ENCODE measurements at regions not wholly inside any gene's neighbourhood (a gene's known extent, or its start where the extent isn't known, plus 50 kb on each side); places are given as distances from the start of the nearest gene placed in this dataset.
A peak's percentile ranks its signal among the peaks of the same experiment; 100 is the strongest.
"Not testable (repeated sequence)": the region's sequence is repeated elsewhere in the genome, so short reads cannot be mapped to it uniquely, and the experiment has no call there.

- peak; percentile 28 for DNase-seq (ENCODE audit: low spot score)
Measured at GRCh38 chr2:149800624-149801542, 213.3 kb upstream of the MMADHC start.

DNA sequence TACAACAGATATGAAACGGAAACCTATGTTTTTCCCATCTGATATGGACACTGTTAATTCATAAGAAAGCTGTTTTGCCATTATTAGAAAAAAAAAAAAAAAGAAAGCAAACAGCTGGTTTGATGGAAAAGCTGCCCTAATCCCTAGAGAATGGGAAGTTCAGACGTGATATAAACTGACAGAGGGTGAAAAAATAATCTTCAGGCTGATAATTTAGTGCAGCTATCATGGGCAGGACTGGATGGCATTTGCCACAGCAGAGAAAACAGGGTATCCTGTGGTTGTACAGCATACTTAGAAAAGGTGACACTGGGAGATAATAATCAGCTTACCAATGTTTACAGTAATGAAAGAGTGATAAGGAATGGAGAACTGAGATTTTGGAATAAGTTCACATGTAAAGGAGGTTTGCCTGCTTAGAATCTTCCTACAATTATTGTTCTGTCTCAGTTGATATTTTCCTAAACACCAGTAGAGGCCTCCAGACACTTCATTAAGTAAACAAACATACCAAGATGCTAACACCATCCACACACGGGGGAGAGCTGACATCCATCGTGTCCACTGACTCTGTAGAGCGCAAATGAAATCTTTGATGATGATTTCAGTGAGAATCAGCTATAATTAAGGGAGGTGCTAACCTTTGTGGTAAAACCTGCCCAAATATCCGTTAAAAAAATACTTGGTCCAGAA is 211.6 kb upstream of the MMADHC start:
- peak; percentile 78 for DNase-seq (ENCODE audit: low spot score)

GRCh38 chr2:149797030-149797429 is 209.5 kb upstream of the MMADHC start:
- DNase-seq (ENCODE audit: low spot score), result no peak

- no peak for DNase-seq (ENCODE audit: low spot score)
Measured at GRCh38 chr2:149789549-149789948, 202.0 kb upstream of the MMADHC start.

DNA sequence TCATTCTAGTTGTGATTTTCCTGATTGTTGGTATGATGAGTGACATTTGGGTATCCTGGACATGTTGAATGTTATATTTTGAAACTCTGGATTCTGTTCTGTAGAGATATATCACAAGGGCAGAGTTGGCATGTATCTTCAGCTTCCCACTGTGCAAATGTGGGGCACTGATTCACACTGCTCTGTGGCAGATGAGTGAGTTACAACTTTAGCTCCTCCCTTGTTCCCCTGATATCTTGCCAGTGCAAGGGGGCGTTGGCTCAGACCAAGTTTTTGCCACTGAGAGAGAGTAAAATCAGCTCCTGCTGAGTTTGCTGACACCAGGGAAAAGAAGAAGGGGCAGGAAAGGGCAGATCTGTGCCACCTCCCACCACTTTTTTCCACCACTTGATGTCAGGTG is 199.6 kb upstream of the MMADHC start:
- no peak for DNase-seq (ENCODE audit: low spot score)

GRCh38 chr2:149783284-149783683 is 195.7 kb upstream of the MMADHC start:
- no peak for DNase-seq (ENCODE audit: low spot score)

- no peak for DNase-seq (ENCODE audit: low spot score)
Measured at GRCh38 chr2:149782572-149782971, 195.0 kb upstream of the MMADHC start.

DNA sequence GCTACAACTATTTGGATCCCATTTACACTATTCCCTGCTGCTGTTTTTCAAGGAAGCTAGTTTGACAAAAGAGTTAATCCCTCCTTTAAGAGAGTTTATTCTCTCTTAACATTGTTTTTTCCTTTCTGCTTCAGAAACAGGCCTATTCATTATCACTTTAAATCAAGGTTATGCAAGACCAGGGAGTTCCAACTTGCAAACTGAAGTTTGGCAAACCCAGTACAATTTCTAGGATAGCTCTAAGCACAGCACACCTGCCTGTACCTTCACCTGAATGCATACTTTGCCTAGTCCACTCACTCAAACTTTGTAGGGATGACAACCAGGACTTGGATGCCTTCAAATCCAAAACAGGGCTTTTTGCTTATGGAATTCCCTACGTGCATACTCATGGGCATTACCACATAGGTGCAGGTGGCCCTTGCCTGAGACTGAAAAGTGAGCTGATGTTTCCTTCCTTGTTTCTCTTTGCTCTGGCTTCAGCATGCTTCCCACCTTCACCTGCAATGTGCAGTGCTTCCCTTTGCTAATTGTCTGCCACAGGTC is 193.8 kb upstream of the MMADHC start:
- DNase-seq (ENCODE audit: low spot score), result no peak

- DNase-seq (ENCODE audit: low spot score), result no peak
Measured at GRCh38 chr2:149773006-149773405, 185.4 kb upstream of the MMADHC start.

- DNase-seq (ENCODE audit: low spot score), result peak; percentile 91
Measured at GRCh38 chr2:149768320-149768799, 180.8 kb upstream of the MMADHC start.

DNA sequence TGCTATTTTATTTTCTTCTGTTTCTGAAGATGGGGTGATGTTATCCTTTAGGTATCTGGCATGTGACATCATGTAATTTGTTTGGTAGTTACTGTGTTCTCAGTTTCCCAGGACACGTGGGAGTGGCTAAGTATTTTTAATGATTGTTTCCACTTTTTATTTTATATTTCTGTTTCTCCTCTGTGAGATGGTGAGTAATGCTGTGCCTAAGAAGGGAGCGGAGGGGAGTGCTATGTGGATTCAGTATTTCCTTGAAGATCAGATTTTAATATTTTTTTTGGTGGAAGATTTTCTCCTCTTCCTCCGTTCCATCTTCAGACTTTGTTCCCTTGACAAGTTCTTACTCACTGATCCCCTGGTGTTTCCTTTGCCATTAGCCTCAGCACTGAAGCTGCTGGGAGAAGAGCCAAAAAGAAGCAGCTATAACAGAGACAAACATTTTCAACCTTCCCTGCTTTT is 180.0 kb upstream of the MMADHC start:
- peak; percentile 59 for DNase-seq (ENCODE audit: low spot score)

- no peak for DNase-seq (ENCODE audit: low spot score)
Measured at GRCh38 chr2:149766339-149766738, 178.8 kb upstream of the MMADHC start.

DNA sequence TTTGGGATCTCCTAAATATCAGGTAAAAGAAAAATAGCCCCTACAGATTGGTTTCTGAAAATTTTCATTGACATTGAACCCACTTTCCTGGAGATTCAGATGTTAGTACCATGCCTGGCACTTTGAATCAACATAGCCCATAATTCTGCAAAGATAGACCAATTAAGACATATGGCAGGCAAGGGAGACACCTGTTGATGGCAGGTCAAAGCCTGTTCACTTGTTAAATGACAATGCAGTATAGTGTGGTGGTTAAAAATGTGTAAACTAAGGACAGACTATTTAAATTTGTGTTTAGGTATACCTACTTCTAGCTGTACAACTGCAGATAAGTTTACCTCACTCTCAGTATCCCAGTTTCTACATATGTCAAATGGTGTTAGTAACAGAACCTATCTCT is 178.1 kb upstream of the MMADHC start:
- DNase-seq (ENCODE audit: low spot score), result no peak

DNA sequence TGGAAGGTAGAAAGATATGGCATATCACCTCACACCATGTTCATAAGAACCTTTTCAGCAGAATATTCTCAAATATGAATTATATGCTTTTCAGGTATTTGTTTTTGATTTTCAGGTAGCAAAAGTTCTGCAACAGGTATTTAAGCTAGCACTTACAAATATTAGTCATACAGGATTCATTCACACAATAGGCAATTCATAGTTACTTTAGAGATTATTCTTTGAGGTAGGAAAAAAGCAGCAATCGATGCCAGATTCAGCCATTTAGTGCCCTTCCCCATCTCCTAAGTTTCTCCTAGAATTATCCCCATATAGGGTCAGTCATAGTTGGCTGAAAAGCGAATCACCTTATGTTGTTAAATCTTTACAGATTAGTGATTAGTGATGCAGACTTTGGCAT is 177.4 kb upstream of the MMADHC start:
- no peak for DNase-seq (ENCODE audit: low spot score)

- DNase-seq (ENCODE audit: low spot score), result no peak
Measured at GRCh38 chr2:149763358-149763757, 175.8 kb upstream of the MMADHC start.

- no peak for DNase-seq (ENCODE audit: low spot score)
Measured at GRCh38 chr2:149761611-149762010, 174.0 kb upstream of the MMADHC start.

- DNase-seq (ENCODE audit: low spot score), result not testable (repeated sequence)
Measured at GRCh38 chr2:149759382-149759781, 171.8 kb upstream of the MMADHC start.

DNA sequence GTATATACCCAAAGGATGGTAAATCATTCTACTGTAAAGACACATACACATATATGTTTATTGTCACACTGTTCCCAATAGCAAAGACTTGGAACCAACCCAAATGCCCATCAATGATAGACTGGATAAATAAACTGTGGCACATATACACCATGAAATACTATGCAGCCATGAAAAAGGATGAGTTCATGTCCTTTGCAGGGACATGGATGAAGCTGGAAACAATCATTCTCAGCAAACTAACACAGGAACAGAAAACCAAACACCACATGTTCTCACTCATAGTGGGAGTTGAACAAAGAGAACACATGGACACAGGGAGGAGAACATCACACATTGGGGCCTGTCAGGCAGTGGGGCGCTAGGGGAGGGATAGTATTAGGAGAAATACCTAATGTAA is 167.1 kb upstream of the MMADHC start:
- DNase-seq (ENCODE audit: low spot score), result not testable (repeated sequence)

- DNase-seq (ENCODE audit: low spot score), result no peak
Measured at GRCh38 chr2:149747456-149747855, 159.9 kb upstream of the MMADHC start.

DNA sequence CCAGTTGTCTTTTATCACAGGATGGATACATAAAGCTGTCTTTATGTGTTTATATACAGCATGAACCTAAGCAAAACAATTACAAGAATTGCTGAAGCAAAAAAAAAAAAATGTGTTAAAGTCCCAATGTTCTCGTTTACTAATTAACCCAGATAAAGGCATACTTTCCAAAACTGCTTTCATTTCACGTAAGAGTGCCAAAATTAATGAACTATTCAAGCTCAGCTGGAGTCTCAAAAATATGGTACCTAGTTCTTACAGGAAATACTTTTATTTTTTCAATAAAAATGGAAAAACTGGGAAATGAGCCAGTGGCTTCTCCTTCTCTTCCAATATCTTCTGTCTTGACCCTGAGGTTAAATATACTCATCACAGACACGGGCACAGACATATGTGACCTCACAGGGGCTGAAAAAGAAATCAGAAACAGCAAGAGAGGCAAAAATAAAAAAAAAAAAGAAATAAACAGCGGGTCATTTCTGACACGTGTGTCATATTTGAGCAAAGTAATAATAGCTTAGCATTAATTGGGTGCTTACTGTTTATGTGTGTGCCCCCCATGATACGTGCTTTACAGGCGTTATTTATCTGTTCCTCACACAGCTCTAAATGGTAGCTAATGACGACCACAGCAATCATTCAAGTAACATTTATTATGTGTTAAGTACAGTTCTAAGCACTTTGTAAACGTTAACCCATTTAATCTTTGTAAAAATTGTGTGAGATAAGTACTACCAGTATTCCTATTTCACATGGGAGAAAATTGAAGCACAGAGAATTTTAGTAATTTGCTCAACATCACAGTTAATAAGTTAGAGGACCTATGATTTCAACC is 158.0 kb upstream of the MMADHC start:
- peak; percentile 30 for DNase-seq (ENCODE audit: low spot score)

- peak; percentile 8 for DNase-seq (ENCODE audit: low spot score)
Measured at GRCh38 chr2:149744865-149745264, 157.3 kb upstream of the MMADHC start.

Data from cerebellar cortex (tissue), 1 donor.